ENCODE measurements at regions not wholly inside any gene's neighbourhood (a gene's known extent, or its start where the extent isn't known, plus 50 kb on each side); places are given as distances from the start of the nearest gene placed in this dataset.

DNA sequence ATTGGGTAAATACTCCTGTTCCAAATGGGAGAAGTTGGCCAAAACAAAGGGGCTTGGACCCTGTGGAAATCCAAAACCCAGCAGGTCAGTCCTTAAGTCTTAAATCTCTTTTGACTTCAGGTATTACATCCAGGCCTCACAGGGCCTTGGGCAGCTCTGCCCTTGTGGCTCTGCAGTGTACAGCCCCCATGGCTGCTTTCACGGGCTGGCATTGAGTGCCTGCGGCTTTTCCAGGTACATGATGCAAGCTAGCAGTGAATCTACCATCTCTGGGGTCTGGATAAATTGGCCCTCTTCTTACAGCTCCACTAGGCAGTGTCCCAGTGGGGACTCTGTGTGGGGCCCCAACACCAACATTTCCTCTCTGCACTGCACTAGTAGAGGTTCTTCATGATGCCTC lies 308.5 kb upstream of the ARRDC3 start:
- no peaks in the 10 kb centered on the region for H3K36me3 ChIP-seq (replicated peaks in 1 of 2; ENCODE audit: control extremely low read depth in 1 of 2, control insufficient read depth in 1 of 2, extremely low read depth in 1 of 2, insufficient read depth in 2 of 2, low read length in 1 of 2)
- no peak for TF ChIP-seq EZH2 (IDR thresholded peaks at IDR 0.05; ENCODE audit: borderline replicate concordance, insufficient read depth, low read depth, low read length, poor library complexity, severe bottlenecking)
- TF ChIP-seq, protein P1, sequence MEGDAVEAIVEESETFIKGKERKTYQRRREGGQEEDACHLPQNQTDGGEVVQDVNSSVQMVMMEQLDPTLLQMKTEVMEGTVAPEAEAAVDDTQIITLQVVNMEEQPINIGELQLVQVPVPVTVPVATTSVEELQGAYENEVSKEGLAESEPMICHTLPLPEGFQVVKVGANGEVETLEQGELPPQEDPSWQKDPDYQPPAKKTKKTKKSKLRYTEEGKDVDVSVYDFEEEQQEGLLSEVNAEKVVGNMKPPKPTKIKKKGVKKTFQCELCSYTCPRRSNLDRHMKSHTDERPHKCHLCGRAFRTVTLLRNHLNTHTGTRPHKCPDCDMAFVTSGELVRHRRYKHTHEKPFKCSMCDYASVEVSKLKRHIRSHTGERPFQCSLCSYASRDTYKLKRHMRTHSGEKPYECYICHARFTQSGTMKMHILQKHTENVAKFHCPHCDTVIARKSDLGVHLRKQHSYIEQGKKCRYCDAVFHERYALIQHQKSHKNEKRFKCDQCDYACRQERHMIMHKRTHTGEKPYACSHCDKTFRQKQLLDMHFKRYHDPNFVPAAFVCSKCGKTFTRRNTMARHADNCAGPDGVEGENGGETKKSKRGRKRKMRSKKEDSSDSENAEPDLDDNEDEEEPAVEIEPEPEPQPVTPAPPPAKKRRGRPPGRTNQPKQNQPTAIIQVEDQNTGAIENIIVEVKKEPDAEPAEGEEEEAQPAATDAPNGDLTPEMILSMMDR (IDR thresholded peaks at IDR 0.05): no peak
- POLR2A ChIA-PET: no interaction called here
- no peak overlapping the region for H3K9ac ChIP-seq (ENCODE audit: low read length)
- H3K27ac ChIP-seq (ENCODE audit: low read length in 2 of 2): no peak overlapping the region
- DNase-seq (no peak), ATAC-seq (ENCODE audit: low read depth) (no peak)
- 94% methylated on average over 2 of the region's 2 CpGs for WGBS (ENCODE audit: insufficient coverage)
- CTCF ChIA-PET: no interaction called here
- H3K4me2 ChIP-seq (replicated peaks; ENCODE audit: low read depth, low read length, poor library complexity, severe bottlenecking): no peak overlapping the region
- H4K20me1 ChIP-seq (ENCODE audit: control insufficient read depth, insufficient read depth, low read length, poor library complexity, severe bottlenecking): no peaks in the 10 kb centered on the region
- no peaks in the 10 kb centered on the region for H3K4me1 ChIP-seq (ENCODE audit: control insufficient read depth in 2 of 2, insufficient read depth in 2 of 2, low read length in 2 of 2)
- H2AFZ ChIP-seq (ENCODE audit: insufficient read depth, low read depth, low read length, poor library complexity, severe bottlenecking): no peak overlapping the region
- no peaks in the 10 kb centered on the region for H3K27me3 Mint-ChIP-seq
- no peaks in the 10 kb centered on the region for H3K9me3 Mint-ChIP-seq (ENCODE audit: insufficient read depth)
- H3K4me3 Mint-ChIP-seq: no peak overlapping the region
- intact Hi-C loops (cut with micrococcal nuclease): no loop called here
- no peak overlapping the region for H3K4me3 ChIP-seq (ENCODE audit: control extremely low read depth in 1 of 5, extremely low read depth in 1 of 5, insufficient read depth in 1 of 5, low read depth in 2 of 5, low read length in 4 of 5)
- H3K9me3 ChIP-seq (ENCODE audit: control extremely low read depth in 1 of 3, control insufficient read depth in 2 of 3, insufficient read depth in 1 of 3, low read length in 2 of 3): peaks cover 0 to 4% (median 0%) of the 10 kb centered on the region in 3 donors
- H3K27ac Mint-ChIP-seq: no peak overlapping the region
- H3K4me1 Mint-ChIP-seq: no peaks in the 10 kb centered on the region
- no peaks in the 10 kb centered on the region for H3K79me2 ChIP-seq (ENCODE audit: control insufficient read depth, insufficient read depth, low read length)
- H3K27me3 ChIP-seq (replicated peaks in 1 of 4; ENCODE audit: control extremely low read depth in 1 of 4, control insufficient read depth in 3 of 4, insufficient read depth in 4 of 4, low read length in 3 of 4): no peaks in the 10 kb centered on the region

DNA sequence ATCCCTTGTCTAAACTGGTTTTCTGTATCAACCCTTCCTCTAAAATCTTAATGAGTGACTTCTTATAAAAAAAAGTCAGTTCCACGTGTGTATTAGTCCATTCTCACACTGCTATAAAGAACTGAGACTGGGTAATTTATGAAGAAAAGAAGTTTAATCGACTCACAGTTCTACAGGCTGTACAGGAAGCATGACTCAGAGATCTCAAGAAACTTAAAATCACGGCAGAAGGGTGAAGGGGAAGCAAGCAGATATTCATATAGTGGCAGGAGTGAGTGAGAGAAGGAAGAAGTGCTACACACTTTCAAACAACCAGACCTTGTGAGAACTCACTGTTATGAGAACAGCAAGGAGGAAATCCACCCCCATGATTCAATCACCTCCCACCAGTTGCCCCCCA lies 307.8 kb upstream of the ARRDC3 start:
- POLR2A ChIA-PET: no interaction called here

More for the DNA sequence above, 307.8 kb upstream of the ARRDC3 start:
- H2AFZ ChIP-seq (ENCODE audit: insufficient read depth, low read depth, low read length, poor library complexity, severe bottlenecking): no peak overlapping the region
- Mint-ChIP-seq H3K4me1 (no peaks in the 10 kb centered on the region), H3K27me3 (no peaks in the 10 kb centered on the region), H3K27ac (no peak overlapping the region), H3K9me3 (ENCODE audit: insufficient read depth) (no peaks in the 10 kb centered on the region), H3K4me3 (no peak overlapping the region)
- no peak overlapping the region for H3K4me3 ChIP-seq (ENCODE audit: control extremely low read depth in 1 of 5, extremely low read depth in 1 of 5, insufficient read depth in 1 of 5, low read depth in 2 of 5, low read length in 4 of 5)
- H3K79me2 ChIP-seq (ENCODE audit: control insufficient read depth, insufficient read depth, low read length): no peaks in the 10 kb centered on the region
- H3K4me2 ChIP-seq (replicated peaks; ENCODE audit: low read depth, low read length, poor library complexity, severe bottlenecking): no peak overlapping the region
- no peaks in the 10 kb centered on the region for H3K4me1 ChIP-seq (ENCODE audit: control insufficient read depth in 2 of 2, insufficient read depth in 2 of 2, low read length in 2 of 2)
- H3K36me3 ChIP-seq (replicated peaks in 1 of 2; ENCODE audit: control extremely low read depth in 1 of 2, control insufficient read depth in 1 of 2, extremely low read depth in 1 of 2, insufficient read depth in 2 of 2, low read length in 1 of 2): no peaks in the 10 kb centered on the region
- no peak overlapping the region for H3K9ac ChIP-seq (ENCODE audit: low read length)
- intact Hi-C loops (cut with micrococcal nuclease): no loop called here
- no peaks in the 10 kb centered on the region for H3K27me3 ChIP-seq (replicated peaks in 1 of 4; ENCODE audit: control extremely low read depth in 1 of 4, control insufficient read depth in 3 of 4, insufficient read depth in 4 of 4, low read length in 3 of 4)
- H4K20me1 ChIP-seq (ENCODE audit: control insufficient read depth, insufficient read depth, low read length, poor library complexity, severe bottlenecking): no peaks in the 10 kb centered on the region
- CTCF ChIA-PET: no interaction called here
- TF ChIP-seq, protein P1 (IDR thresholded peaks at IDR 0.05): no peak
- TF ChIP-seq EZH2 (IDR thresholded peaks at IDR 0.05; ENCODE audit: borderline replicate concordance, insufficient read depth, low read depth, low read length, poor library complexity, severe bottlenecking): no peak
- no peak overlapping the region for H3K27ac ChIP-seq (ENCODE audit: low read length in 2 of 2)
- ATAC-seq (ENCODE audit: low read depth) (no peak), DNase-seq (no peak)
- H3K9me3 ChIP-seq (ENCODE audit: control extremely low read depth in 1 of 3, control insufficient read depth in 2 of 3, insufficient read depth in 1 of 3, low read length in 2 of 3): peaks cover 0 to 4% (median 0%) of the 10 kb centered on the region in 3 donors
- WGBS (ENCODE audit: insufficient coverage): no CpG with 5 or more reads among the region's 3 CpGs

Data from B cell (primary cell).